ENCODE measurements at regions not wholly inside any gene's neighbourhood (a gene's known extent, or its start where the extent isn't known, plus 50 kb on each side); places are given as distances from the start of the nearest gene placed in this dataset.
"Not testable (repeated sequence)": the region's sequence is repeated elsewhere in the genome, so short reads cannot be mapped to it uniquely, and the experiment has no call there.

- no peak for DNase-seq (ENCODE audit: low read depth in 4 of 4, low spot score in 2 of 4)
Measured at GRCh38 chr12:131352296-131352900, 358.5 kb upstream of the SFSWAP start.

GRCh38 chr12:131353376-131353775, 357.5 kb upstream of the SFSWAP start:
- DNase-seq (ENCODE audit: low read depth in 4 of 4, low spot score in 2 of 4) = no peak

GRCh38 chr12:131353826-131354225, 357.1 kb upstream of the SFSWAP start:
- DNase-seq (ENCODE audit: low read depth in 4 of 4, low spot score in 2 of 4) = no peak

- DNase-seq (ENCODE audit: low read depth in 4 of 4, low spot score in 2 of 4) = no peak
Measured at GRCh38 chr12:131355361-131356245, 355.3 kb upstream of the SFSWAP start.

- no peak for DNase-seq (ENCODE audit: low read depth in 4 of 4, low spot score in 2 of 4)
Measured at GRCh38 chr12:131356485-131357184, 354.3 kb upstream of the SFSWAP start.

- no peak for DNase-seq (ENCODE audit: low read depth in 4 of 4, low spot score in 2 of 4)
Measured at GRCh38 chr12:131357185-131357747, 353.6 kb upstream of the SFSWAP start.

GRCh38 chr12:131357920-131358319, 353.0 kb upstream of the SFSWAP start:
- no peak for DNase-seq (ENCODE audit: low read depth in 4 of 4, low spot score in 2 of 4)

- no peak for DNase-seq (ENCODE audit: low read depth in 4 of 4, low spot score in 2 of 4)
Measured at GRCh38 chr12:131362291-131363211, 348.3 kb upstream of the SFSWAP start.

GRCh38 chr12:131363393-131363792, 347.5 kb upstream of the SFSWAP start:
- DNase-seq (ENCODE audit: low read depth in 4 of 4, low spot score in 2 of 4) = no peak

- DNase-seq (ENCODE audit: low read depth in 4 of 4, low spot score in 2 of 4) = no peak
Measured at GRCh38 chr12:131363841-131364495, 346.9 kb upstream of the SFSWAP start.

- DNase-seq (ENCODE audit: low read depth in 4 of 4, low spot score in 2 of 4) = no peak
Measured at GRCh38 chr12:131364903-131365820, 345.7 kb upstream of the SFSWAP start.

- peak; percentile 28 to 46 (median 36) for DNase-seq (ENCODE audit: low read depth in 4 of 4, low spot score in 2 of 4)
Measured at GRCh38 chr12:131365821-131366260, 345.0 kb upstream of the SFSWAP start.

GRCh38 chr12:131366261-131366871, 344.5 kb upstream of the SFSWAP start:
- DNase-seq (ENCODE audit: low read depth in 4 of 4, low spot score in 2 of 4) = no peak

GRCh38 chr12:131367067-131367982, 343.6 kb upstream of the SFSWAP start:
- not testable (repeated sequence) for DNase-seq (ENCODE audit: low read depth in 4 of 4, low spot score in 2 of 4)

- DNase-seq (ENCODE audit: low read depth in 4 of 4, low spot score in 2 of 4) = no peak
Measured at GRCh38 chr12:131367983-131368667, 342.8 kb upstream of the SFSWAP start.

GRCh38 chr12:131368668-131369071, 342.2 kb upstream of the SFSWAP start:
- no peak for DNase-seq (ENCODE audit: low read depth in 4 of 4, low spot score in 2 of 4)
